Gastroesophageal sphincter (tissue), 4 donors: ENCODE measurements at regions not wholly inside any gene's neighbourhood (a gene's known extent, or its start where the extent isn't known, plus 50 kb on each side); places are given as distances from the start of the nearest gene placed in this dataset.

Experiments
- ATAC-seq: fragments of 150-250 bp; one replicate; pipeline ENCODE4 v1.9.1; 2016; ENCODE audit warnings: mild to moderate bottlenecking, moderate library complexity
- H3K27ac ChIP-seq, 4 donors: fragments of 200-600 bp; sonication (generic) in 3 of 4; 1 replicate in 3 of 4; 2 replicates in 1 of 4; pipeline ENCODE4 v1.5.1; 2016 to 2019
- H3K27me3 ChIP-seq: fragments of 200-600 bp; sonication (generic); one replicate; pipeline ENCODE4 v1.5.1; 2019
- H3K36me3 ChIP-seq, 2 donors: fragments of 200-600 bp; sonication (generic); one replicate each; pipeline ENCODE4 v1.5.1; 2019; ENCODE audit warnings: control low read depth in 1 of 2
- H3K4me1 ChIP-seq, 3 donors: fragments of 200-600 bp; sonication (generic); 1 replicate in 2 of 3; 2 replicates in 1 of 3; pipeline ENCODE4 v1.5.1; 2016 to 2019; ENCODE audit warnings: control low read depth in 2 of 3
- H3K4me3 ChIP-seq, 2 donors: fragments of 200-600 bp; sonication (generic); one replicate each; pipeline ENCODE4 v1.5.1; 2019; ENCODE audit warnings: mild to moderate bottlenecking in 1 of 2, moderate library complexity in 1 of 2
- H3K9me3 ChIP-seq, 3 donors: fragments of 200-600 bp; sonication (generic); one replicate each; pipeline ENCODE4 v1.5.1; 2017 to 2019; ENCODE audit warnings: control low read depth in 2 of 3
- CTCF ChIP-seq, 4 experiments: fragments of 200-600 bp in 2 of 4; fragments of 450-650 bp in 2 of 4; sonication (generic) in 1 of 4; IDR thresholded peaks; one replicate each; pipeline ENCODE4 v1.5.1; 2017 to 2019; ENCODE audit warnings: antibody characterized with exemption in 4 of 4, mild to moderate bottlenecking in 2 of 4, moderate library complexity in 2 of 4
- EP300 ChIP-seq: sonication (generic); formaldehyde crosslinking; IDR thresholded peaks from one replicate; pipeline ENCODE4 v1.6.1; 2017; ENCODE audit warnings: antibody characterized with exemption, mild to moderate bottlenecking
- POLR2A ChIP-seq, 2 donors: fragments of 450-650 bp; IDR thresholded peaks; one replicate each; pipeline ENCODE4 v1.6.1; 2017; ENCODE audit warnings: antibody characterized with exemption in 2 of 2, mild to moderate bottlenecking in 2 of 2, moderate library complexity in 1 of 2
- POLR2AphosphoS5 ChIP-seq: sonication (generic); formaldehyde crosslinking; IDR thresholded peaks from one replicate; pipeline ENCODE4 v1.6.1; 2017; ENCODE audit warnings: antibody characterized with exemption
- WGBS, 2 donors: methylation state at CpG; one replicate each; pipeline ENCODE4 v1.1.5; 2018; ENCODE audit warnings: low coverage in 1 of 2; 5-methylcytosine and 5-hydroxymethylcytosine counted together

GRCh38 chr21:16792101-16792500, 720.7 kb upstream of the CXADR start:
- WGBS, 2 donors = 75 to 88% methylated on average over 5 of the region's 5 CpGs
- no peak overlapping the region for H3K4me3 ChIP-seq
- no peaks in the 10 kb centered on the region for H3K9me3 ChIP-seq
- TF ChIP-seq POLR2A (IDR thresholded peaks at IDR 0.05) (no peak), POLR2AphosphoS5 (no peak), CTCF (IDR thresholded peaks at IDR 0.05) (no peak), EP300 (no peak)
- no peaks in the 10 kb centered on the region for H3K4me1 ChIP-seq
- no peak for ATAC-seq
- no peak overlapping the region for H3K27ac ChIP-seq
- no peaks in the 10 kb centered on the region for H3K36me3 ChIP-seq
- no peaks in the 10 kb centered on the region for H3K27me3 ChIP-seq

- no peak overlapping the region for H3K4me3 ChIP-seq
- ATAC-seq = peak; percentile 50
- no peaks in the 10 kb centered on the region for H3K4me1 ChIP-seq
- TF ChIP-seq EP300 = no peak
- peak; percentile 37 for TF ChIP-seq POLR2AphosphoS5
- TF ChIP-seq POLR2A (IDR thresholded peaks at IDR 0.05) = no peak
- TF ChIP-seq CTCF (IDR thresholded peaks at IDR 0.05) = peak in 1 of 4 experiments; percentile 11
- no peaks in the 10 kb centered on the region for H3K27me3 ChIP-seq
- H3K9me3 ChIP-seq = no peaks in the 10 kb centered on the region
- H3K27ac ChIP-seq = no peak overlapping the region
- WGBS, 2 donors = 29 to 31% methylated on average over 3 of the region's 3 CpGs
- H3K36me3 ChIP-seq = no peaks in the 10 kb centered on the region
These were observed 717.9 kb upstream of the CXADR start for GRCh38 chr21:16794950-16795349.

GRCh38 chr21:16796776-16797175, 716.1 kb upstream of the CXADR start:
- TF ChIP-seq POLR2AphosphoS5 (no peak), EP300 (no peak), CTCF (IDR thresholded peaks at IDR 0.05) (no peak), POLR2A (IDR thresholded peaks at IDR 0.05) (no peak)

GRCh38 chr21:16797540-16797939, 715.3 kb upstream of the CXADR start:
- Histone ChIP-seq H3K27me3 (no peaks in the 10 kb centered on the region), H3K4me1 (no peaks in the 10 kb centered on the region), H3K27ac (no peak overlapping the region), H3K4me3 (no peak overlapping the region), H3K9me3 (no peaks in the 10 kb centered on the region), H3K36me3 (no peaks in the 10 kb centered on the region)
- 33 to 57% methylated on average over 2 of the region's 2 CpGs for WGBS, 2 donors
- TF ChIP-seq EP300 (no peak), POLR2A (IDR thresholded peaks at IDR 0.05) (no peak), POLR2AphosphoS5 (no peak), CTCF (IDR thresholded peaks at IDR 0.05) (no peak)
- no peak for ATAC-seq

More at GRCh38 chr21:16796776-16797175, 716.1 kb upstream of the CXADR start:
- Histone ChIP-seq H3K27ac (no peak overlapping the region), H3K36me3 (no peaks in the 10 kb centered on the region), H3K9me3 (no peaks in the 10 kb centered on the region), H3K4me3 (no peak overlapping the region), H3K27me3 (no peaks in the 10 kb centered on the region), H3K4me1 (no peaks in the 10 kb centered on the region)
- ATAC-seq = no peak

GRCh38 chr21:16797966-16798365, 714.9 kb upstream of the CXADR start:
- H3K4me3 ChIP-seq = no peak overlapping the region
- TF ChIP-seq POLR2AphosphoS5 (no peak), POLR2A (IDR thresholded peaks at IDR 0.05) (no peak), EP300 (no peak), CTCF (IDR thresholded peaks at IDR 0.05) (no peak)
- ATAC-seq = no peak
- no peak overlapping the region for H3K27ac ChIP-seq
- H3K9me3 ChIP-seq = no peaks in the 10 kb centered on the region
- no peaks in the 10 kb centered on the region for H3K27me3 ChIP-seq
- no peaks in the 10 kb centered on the region for H3K36me3 ChIP-seq
- WGBS, 2 donors = 45 to 46% methylated on average over 2 of the region's 2 CpGs
- no peaks in the 10 kb centered on the region for H3K4me1 ChIP-seq
